ENCODE measurements at regions not wholly inside any gene's neighbourhood (a gene's known extent, or its start where the extent isn't known, plus 50 kb on each side); places are given as distances from the start of the nearest gene placed in this dataset.

DNA sequence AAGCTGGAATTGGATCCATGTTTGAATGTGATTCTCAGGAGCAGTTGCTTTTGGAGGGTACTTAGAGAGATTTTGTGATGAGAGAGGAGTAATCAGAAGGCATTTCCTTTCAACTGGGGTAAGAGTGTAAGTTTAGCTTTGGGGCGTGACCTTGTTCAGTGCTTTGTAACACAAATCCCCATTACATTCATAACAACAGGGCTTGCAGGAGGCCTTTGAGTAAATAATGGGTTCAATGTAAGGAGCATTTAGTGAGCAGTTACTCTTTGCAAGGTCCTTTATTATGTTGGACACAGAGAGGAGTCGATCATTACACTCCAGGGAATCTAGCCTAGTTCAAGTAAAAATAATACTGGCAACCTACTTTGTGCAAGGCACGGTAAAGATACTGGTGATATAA lies 74.0 kb upstream of the AFF2 start:
- no peak for DNase-seq (ENCODE audit: low spot score)
- no peak for TF ChIP-seq CTCF (IDR thresholded peaks at IDR 0.05; ENCODE audit: extremely low read depth, missing control alignments)

DNA sequence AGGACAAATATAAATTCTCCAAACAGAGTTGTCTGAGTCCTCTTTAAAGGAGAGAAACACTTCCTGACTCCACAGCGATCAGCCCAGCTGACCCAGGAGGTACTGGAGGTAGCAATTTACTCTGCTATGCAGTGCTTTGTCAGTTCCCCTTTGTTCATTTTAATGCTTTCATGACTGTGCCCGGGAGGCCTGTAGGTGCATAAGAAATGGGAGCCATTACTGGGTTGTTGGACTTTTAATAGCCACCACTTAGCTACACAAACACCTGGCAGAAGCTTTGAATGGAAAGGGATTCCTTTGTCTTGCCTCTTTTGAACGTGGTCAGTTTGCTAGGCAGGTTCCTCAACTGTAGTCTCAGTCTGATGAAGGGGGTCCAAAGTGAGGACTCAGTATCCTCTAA lies 59.0 kb upstream of the AFF2 start:
- DNase-seq (ENCODE audit: low spot score) = no peak
- TF ChIP-seq CTCF (IDR thresholded peaks at IDR 0.05; ENCODE audit: extremely low read depth, missing control alignments) = no peak

- no peak for TF ChIP-seq CTCF (IDR thresholded peaks at IDR 0.05; ENCODE audit: extremely low read depth, missing control alignments)
- no peak for DNase-seq (ENCODE audit: low spot score)
Observed at GRCh38 chrX:148443216-148443615, 57.2 kb upstream of the AFF2 start.

DNA sequence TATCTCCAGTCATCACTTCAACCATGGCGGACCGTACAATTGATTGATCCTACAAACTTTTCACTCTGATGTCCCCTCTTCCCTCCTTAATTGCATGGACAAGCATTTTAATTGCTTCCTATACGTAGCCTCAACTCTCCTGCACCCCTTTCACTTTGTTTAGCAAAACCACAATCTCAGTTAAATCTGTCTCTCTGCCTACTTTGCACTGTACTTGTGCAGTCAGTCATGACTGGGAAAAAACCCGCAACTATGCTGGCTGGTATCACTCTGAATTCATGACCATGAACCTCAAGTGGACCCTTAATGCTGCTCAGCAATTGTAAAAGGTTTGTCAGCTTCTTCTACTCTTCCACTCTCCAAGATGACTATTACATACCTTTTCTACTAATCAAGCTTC lies 51.7 kb upstream of the AFF2 start:
- no peak for DNase-seq (ENCODE audit: low spot score)
- TF ChIP-seq CTCF (IDR thresholded peaks at IDR 0.05; ENCODE audit: extremely low read depth, missing control alignments) = no peak
